NCI-H345 treated with DMSO at 0.1 percent for 48 hours (cell line): ENCODE measurements at regions not wholly inside any gene's neighbourhood (a gene's known extent, or its start where the extent isn't known, plus 50 kb on each side); places are given as distances from the start of the nearest gene placed in this dataset.
"Not testable (repeated sequence)": the region's sequence is repeated elsewhere in the genome, so short reads cannot be mapped to it uniquely, and the experiment has no call there.

Experiments
- DNase-seq: peaks from one replicate; lab custom pipeline; 2025; ENCODE audit not compliant: unreplicated experiment; lab: John Stamatoyannopoulos, UW

GRCh38 chr13:39803156-39803555 is 147.7 kb downstream of the COG6 start:
- no peak for DNase-seq

GRCh38 chr13:39803851-39804250 is 148.4 kb downstream of the COG6 start:
- DNase-seq = no peak

- DNase-seq = no peak
These were observed 149.1 kb downstream of the COG6 start for GRCh38 chr13:39804332-39805210.

GRCh38 chr13:39809466-39809865 is 154.0 kb downstream of the COG6 start:
- DNase-seq = no peak

GRCh38 chr13:39810091-39810877 is 154.8 kb downstream of the COG6 start:
- DNase-seq = no peak

- DNase-seq = no peak
These were observed 155.6 kb downstream of the COG6 start for GRCh38 chr13:39811051-39811450.

- no peak for DNase-seq
These were observed 156.2 kb downstream of the COG6 start for GRCh38 chr13:39811696-39812095.

- no peak for DNase-seq
These were observed 160.1 kb downstream of the COG6 start for GRCh38 chr13:39815345-39816111.

- DNase-seq = no peak
These were observed 161.5 kb downstream of the COG6 start for GRCh38 chr13:39816936-39817335.

GRCh38 chr13:39818953-39819352 is 163.5 kb downstream of the COG6 start:
- no peak for DNase-seq

- no peak for DNase-seq
These were observed 165.1 kb downstream of the COG6 start for GRCh38 chr13:39820606-39821005.

GRCh38 chr13:39821977-39822376 is 166.5 kb downstream of the COG6 start:
- no peak for DNase-seq

- DNase-seq = no peak
These were observed 167.0 kb downstream of the COG6 start for GRCh38 chr13:39822437-39822836.

- no peak for DNase-seq
These were observed 167.7 kb downstream of the COG6 start for GRCh38 chr13:39823063-39823713.

GRCh38 chr13:39825886-39826285 is 170.4 kb downstream of the COG6 start:
- DNase-seq = no peak

- DNase-seq = no peak
These were observed 179.8 kb downstream of the COG6 start for GRCh38 chr13:39835253-39835652.

- DNase-seq = no peak
These were observed 180.6 kb downstream of the COG6 start for GRCh38 chr13:39836038-39836437.

- not testable (repeated sequence) for DNase-seq
These were observed 182.4 kb downstream of the COG6 start for GRCh38 chr13:39837866-39838265.

- no peak for DNase-seq
These were observed 184.7 kb downstream of the COG6 start for GRCh38 chr13:39840201-39840600.

GRCh38 chr13:39847336-39847735 is 191.9 kb downstream of the COG6 start:
- DNase-seq = no peak

GRCh38 chr13:39855236-39855635 is 199.8 kb downstream of the COG6 start:
- DNase-seq = no peak
